ENCODE measurements at regions not wholly inside any gene's neighbourhood (a gene's known extent, or its start where the extent isn't known, plus 50 kb on each side); places are given as distances from the start of the nearest gene placed in this dataset.

DNA sequence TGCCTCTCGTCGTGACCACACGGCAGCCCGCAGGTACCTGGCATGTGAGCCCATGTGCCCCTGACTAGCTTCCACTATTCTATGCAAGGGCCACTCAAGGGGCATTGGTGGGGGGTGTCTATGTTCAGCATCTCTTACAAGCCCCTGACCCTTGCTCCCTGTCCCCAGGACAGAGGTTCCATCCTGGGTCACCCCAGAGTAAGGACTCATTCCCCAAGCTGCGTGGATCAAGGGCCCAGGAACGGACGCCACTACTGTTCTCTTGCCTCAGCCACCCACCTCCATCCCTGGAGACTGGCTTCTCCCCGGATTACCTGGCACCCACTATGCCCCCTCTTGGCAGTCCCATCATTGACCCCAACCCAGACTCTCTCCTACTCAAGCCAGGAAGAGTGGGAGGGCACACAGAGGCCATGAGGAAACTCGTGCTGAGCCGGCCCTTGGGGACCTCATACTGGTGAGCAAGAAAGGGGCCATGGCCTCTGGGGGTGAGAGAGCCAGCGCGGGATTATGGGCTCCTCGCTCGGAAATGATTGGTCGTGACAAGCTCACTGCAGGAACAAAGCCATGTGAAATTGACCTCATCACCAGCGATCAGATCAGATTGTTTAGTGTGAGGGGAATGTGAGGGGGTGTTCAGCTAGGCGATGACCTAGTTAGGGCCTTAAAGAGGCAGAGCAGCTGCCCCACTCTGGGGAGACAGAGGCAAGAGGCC lies 50.1 kb upstream of the PJA1 start:
- H3K4me3 ChIP-seq (ENCODE audit: low read depth, low read length), result no peak overlapping the region
- TF ChIP-seq CTCF (conservative IDR thresholded peaks at IDR 0.05; ENCODE audit: low read depth, low read length), result no peak
- no peak for DNase-seq (ENCODE audit: low read depth)
